GM19468 (cell line): ENCODE measurements at regions not wholly inside any gene's neighbourhood (a gene's known extent, or its start where the extent isn't known, plus 50 kb on each side); places are given as distances from the start of the nearest gene placed in this dataset.

Experiments used
- ATAC-seq: cut with Tn5 transposase; IDR thresholded peaks from one replicate; pipeline ENCODE4 v1.9.1; 2021; ENCODE audit warnings: mild to moderate bottlenecking, moderate library complexity, moderate number of reproducible peaks; ENCODE audit not compliant: unreplicated experiment; ENCODE audit errors: extremely low read depth

DNA sequence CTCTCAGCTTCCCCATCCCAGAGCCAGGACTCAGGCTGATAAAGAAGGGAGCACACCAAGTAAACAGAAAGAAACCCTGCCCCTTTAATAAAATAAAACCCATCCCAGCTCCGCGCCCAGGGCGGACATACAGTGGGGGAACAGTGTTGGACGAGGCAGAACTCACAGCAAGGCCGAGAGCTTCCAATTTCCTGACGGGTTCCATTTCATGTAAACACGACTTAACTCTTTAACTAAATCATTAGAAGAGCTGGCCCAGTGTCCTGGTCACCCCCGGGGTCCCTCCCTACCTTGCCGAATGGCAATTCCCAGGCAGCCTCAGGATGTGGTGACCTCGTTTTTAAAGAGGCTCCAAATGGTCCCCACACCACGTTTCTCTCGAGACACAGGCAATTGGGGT is 340.7 kb downstream of the FOXL1 start:
- ATAC-seq = no peak

GRCh38 chr16:86919578-86920305 is 341.4 kb downstream of the FOXL1 start:
- ATAC-seq = no peak

- no peak for ATAC-seq
Measured at GRCh38 chr16:86921289-86921688, 342.9 kb downstream of the FOXL1 start.

- ATAC-seq = no peak
Measured at GRCh38 chr16:86922311-86922710, 344.0 kb downstream of the FOXL1 start.

GRCh38 chr16:86923656-86924055 is 345.3 kb downstream of the FOXL1 start:
- ATAC-seq = no peak

DNA sequence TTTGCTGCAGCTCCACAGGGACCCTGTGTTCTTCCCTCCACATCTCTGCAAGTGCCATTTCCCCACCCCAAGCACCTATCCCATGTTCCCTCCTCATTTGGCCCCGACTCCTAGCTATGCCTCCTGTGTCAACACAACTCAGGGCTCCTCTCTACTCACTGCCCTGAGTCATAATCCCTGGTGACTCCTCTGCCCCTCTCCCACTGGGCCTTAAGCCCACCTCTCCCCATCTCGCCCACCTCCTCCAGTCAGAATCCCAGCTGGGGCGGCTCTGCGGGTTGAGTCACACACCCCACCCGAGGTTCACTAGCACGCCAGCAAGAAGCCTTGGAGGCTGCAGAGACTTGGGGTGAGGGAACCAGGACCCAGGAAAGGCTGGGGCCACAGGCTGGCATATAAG is 346.2 kb downstream of the FOXL1 start:
- no peak for ATAC-seq

- ATAC-seq = no peak
Measured at GRCh38 chr16:86925067-86925791, 346.9 kb downstream of the FOXL1 start.

DNA sequence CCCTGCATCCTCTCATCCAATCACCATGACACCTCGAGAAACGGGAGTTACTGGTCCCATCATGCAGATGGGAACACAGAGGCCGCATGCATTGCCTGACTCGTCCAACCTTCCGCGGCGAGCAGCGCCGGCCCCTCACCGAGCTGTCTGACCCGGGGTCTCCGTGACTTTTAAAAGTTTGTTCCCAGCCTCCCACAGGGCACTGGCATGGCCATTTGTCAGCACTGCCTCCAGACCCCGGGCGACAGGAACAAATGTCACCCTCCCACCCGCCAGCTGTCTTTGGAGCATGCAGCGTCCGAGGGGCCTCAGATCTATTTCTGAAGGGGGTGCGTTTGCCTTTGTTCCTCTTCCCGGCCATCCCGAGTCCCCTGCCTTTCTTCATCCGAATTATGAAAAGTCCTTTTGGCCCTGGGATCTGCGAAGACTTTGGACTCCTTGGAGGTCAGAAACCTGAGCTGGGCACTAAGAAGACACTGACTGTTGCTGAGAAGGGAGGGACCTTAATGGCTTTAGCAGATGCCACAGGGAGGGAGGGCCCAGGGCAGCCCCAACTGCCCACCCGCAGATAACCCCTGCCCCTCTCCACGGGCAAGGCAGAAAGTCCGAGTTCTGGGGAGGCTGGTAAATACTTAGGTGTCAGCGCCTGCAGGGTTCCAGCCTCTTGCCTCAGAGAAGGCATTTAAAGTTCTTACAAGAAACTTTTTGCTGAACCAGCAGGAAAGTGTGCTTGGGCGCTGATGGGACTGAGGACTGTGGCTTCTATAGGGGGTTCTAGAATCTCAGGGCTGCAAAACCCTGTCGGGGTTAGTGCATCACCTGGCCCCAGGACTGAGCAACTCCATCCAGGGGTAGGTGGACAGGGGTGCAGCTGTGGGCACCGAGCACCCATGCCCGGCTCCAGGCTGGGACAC is 348.1 kb downstream of the FOXL1 start:
- ATAC-seq = no peak

- ATAC-seq = no peak
Measured at GRCh38 chr16:86927699-86928098, 349.4 kb downstream of the FOXL1 start.

DNA sequence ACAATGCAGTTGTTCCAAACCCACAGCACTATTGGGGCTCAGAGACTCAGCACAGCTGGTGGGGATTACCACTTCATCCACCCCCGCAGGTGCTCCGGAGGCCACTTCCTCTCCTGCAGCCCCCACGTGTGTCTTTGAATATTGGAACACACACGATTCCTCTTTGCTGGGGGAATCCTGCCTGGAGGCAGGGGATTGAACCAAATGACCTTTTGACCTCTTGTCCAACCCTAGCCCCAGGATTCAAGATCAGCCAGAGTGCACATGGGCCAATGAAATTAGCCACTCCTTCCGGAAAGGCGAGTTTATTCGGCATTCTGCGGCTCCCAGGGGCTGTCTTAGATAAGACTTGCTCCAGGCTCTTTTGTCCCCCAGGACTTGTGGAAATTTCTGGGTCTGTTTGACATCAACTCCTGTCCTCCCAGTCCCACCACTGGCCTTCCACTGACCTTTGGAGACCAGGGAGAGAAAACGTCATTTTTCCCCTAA is 350.2 kb downstream of the FOXL1 start:
- no peak for ATAC-seq

- ATAC-seq = no peak
Measured at GRCh38 chr16:86929057-86929871, 350.9 kb downstream of the FOXL1 start.

DNA sequence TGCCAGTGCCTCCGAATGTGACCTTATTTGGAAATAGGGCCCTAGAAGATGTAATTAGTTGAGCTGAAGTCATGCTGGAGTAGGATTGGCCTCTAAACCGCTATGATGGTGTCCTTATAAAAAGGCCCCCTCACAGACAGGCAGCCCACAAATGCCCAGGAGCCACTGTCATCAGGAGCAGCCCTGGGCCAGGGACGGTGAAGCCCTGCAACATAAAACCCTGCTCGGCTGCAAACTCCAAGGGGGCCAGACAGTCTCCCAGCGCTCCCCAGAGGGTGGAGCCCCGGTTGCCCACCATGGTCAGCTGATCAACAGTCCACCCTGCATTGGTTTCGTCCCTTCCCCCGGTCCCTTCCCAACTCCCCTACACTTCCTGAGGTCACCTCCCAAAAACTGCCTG is 351.7 kb downstream of the FOXL1 start:
- no peak for ATAC-seq

GRCh38 chr16:86930663-86931373 is 352.5 kb downstream of the FOXL1 start:
- no peak for ATAC-seq

DNA sequence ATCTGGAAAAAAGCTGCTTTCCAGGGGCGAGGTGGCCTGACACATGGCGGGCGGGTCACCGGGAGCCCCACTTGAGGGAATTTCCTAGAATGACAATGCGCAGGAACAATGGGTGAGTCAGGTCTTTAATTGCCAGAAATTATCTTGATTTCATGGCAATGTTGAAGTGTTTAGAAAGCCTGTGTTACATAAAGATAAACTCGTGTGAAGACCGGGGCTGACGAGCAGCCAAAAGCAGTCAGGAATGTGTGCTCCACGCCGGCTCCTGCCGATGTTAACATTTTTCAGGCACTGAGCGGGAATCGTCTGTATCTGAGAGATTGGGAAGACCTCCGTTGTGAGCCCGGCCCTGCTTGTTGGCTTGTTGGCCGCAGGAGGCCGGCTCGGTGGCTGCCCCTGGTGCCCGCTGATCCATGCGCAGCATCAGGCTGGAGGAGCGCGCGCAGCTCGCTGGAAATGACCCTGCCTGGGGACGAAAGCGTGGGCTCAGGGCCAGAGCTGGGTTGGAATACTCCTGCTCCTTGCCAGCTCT is 353.1 kb downstream of the FOXL1 start:
- no peak for ATAC-seq

DNA sequence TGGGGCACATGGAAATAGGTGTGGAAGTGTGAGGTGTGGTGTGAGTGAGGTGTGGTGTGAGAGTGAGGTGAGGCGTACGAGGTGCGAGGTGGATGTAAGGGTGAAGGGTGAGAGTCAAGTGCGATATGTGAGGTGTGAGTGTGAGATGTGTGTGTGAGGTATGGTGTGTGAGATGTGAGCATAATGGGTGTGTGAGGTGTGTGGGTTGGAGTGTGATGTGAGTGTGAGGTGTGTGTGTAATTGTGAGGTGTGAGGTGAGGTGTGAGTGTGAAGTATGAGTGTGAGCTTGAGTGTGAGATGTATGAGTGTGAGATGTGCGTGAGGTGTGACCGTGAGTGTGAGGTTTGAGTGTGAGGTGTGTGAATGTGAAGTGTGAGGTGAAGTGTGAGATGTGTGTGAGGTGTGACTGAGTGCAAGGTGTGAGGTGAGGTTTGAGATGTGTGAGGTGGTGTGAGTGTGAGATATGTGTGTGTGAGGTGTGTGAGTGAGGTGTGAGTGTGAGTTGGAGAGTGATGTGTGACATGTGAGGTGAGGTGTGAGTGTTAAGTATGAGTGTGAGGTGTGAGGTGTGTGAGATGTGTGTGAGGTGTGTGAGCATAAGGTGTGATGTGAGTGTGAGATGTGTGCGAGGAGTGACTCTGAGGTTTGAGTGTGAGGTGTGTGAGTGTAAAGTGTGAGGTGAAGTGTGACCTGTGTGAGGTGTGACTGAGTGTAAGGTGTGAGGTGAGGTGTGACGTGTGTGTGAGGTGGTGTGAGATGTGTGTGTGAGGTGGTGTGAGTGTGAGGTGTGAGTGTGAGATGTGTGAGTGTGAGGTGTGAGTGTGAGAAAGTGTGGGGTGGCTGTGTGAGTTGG is 354.0 kb downstream of the FOXL1 start:
- no peak for ATAC-seq

- ATAC-seq = no peak
Measured at GRCh38 chr16:86934581-86935375, 356.4 kb downstream of the FOXL1 start.

GRCh38 chr16:86939609-86940008 is 361.3 kb downstream of the FOXL1 start:
- no peak for ATAC-seq
